Tibial nerve (tissue), 4 donors: ENCODE measurements at regions not wholly inside any gene's neighbourhood (a gene's known extent, or its start where the extent isn't known, plus 50 kb on each side); places are given as distances from the start of the nearest gene placed in this dataset.

Experiments used
- DNase-seq, 2 donors: peaks; one replicate each; pipeline ENCODE4 v3.0.0-alpha.2; 2019; ENCODE audit warnings: low spot score in 2 of 2
- H3K27ac ChIP-seq, 4 donors: fragments of 200-600 bp; sonication (generic) in 3 of 4; one replicate each; pipeline ENCODE4 v1.5.1; 2017 to 2019; ENCODE audit warnings: mild to moderate bottlenecking in 1 of 4
- H3K27me3 ChIP-seq, 2 donors: fragments of 200-600 bp; sonication (generic) in 1 of 2; one replicate each; pipeline versions ENCODE4 v1.5.1 to v1.6.0; 2017 to 2019
- H3K36me3 ChIP-seq, 3 donors: fragments of 200-600 bp; sonication (generic); one replicate each; pipeline ENCODE4 v1.5.1; 2018 to 2019
- H3K4me1 ChIP-seq, 4 donors: fragments of 200-600 bp; sonication (generic) in 3 of 4; one replicate each; pipeline ENCODE4 v1.5.1; 2017 to 2019
- H3K4me3 ChIP-seq, 4 donors: fragments of 200-600 bp; sonication (generic) in 3 of 4; one replicate each; pipeline ENCODE4 v1.5.1; 2017 to 2019; ENCODE audit warnings: mild to moderate bottlenecking in 1 of 4, moderate library complexity in 1 of 4
- H3K9me3 ChIP-seq, 4 donors: fragments of 200-600 bp; sonication (generic) in 3 of 4; one replicate each; pipeline ENCODE4 v1.5.1; 2017 to 2019
- EP300 ChIP-seq, 2 donors: sonication (generic); formaldehyde crosslinking; IDR thresholded peaks; one replicate each; pipeline ENCODE4 v1.6.1; 2017; ENCODE audit warnings: antibody characterized with exemption in 2 of 2, mild to moderate bottlenecking in 1 of 2
- POLR2A ChIP-seq, 2 donors: fragments of 450-650 bp; IDR thresholded peaks; one replicate each; pipeline ENCODE4 v1.6.1; 2017; ENCODE audit warnings: antibody characterized with exemption in 2 of 2, mild to moderate bottlenecking in 2 of 2, moderate library complexity in 2 of 2
- WGBS, 2 donors: methylation state at CpG; one replicate each; pipeline ENCODE4 v1.1.5; 2018; 5-methylcytosine and 5-hydroxymethylcytosine counted together
- TF ChIP-seq, protein P1 (sequence below), 5 experiments: fragments of 200-600 bp in 3 of 5; fragments of 450-650 bp in 2 of 5; sonication (generic) in 3 of 5; IDR thresholded peaks; one replicate each; pipeline ENCODE4 v1.5.1; 2016 to 2019; ENCODE audit warnings: antibody characterized with exemption in 5 of 5, mild to moderate bottlenecking in 3 of 5, moderate library complexity in 2 of 5

DNA sequence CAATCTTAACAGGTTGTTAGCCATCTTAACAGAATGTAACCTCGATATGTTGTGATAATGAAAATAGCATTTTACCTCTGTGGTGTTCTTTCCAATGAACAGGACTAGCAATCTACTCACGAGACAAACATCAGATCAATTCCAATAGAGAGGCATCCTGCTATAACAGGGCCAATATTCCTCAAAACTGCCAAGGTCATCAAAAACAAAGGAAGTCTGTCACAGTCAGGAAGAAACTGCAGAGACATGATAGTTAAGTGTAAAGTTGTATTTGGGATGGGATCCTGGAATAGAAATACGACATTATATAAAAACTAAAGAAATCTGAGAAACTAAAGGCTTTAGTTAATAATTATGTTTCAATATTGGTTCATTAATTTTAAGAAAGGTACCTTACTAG is 588.9 kb upstream of the NETO1 start:
- no peak overlapping the region for H3K4me3 ChIP-seq
- no peaks in the 10 kb centered on the region for H3K36me3 ChIP-seq
- DNase-seq, result no peak
- H3K9me3 ChIP-seq, result no peaks in the 10 kb centered on the region
- no peaks in the 10 kb centered on the region for H3K27me3 ChIP-seq
- no peaks in the 10 kb centered on the region for H3K4me1 ChIP-seq
- 82 to 91% methylated on average over 3 of the region's 3 CpGs for WGBS, 2 donors
- TF ChIP-seq POLR2A (IDR thresholded peaks at IDR 0.05) (no peak), EP300 (IDR thresholded peaks at IDR 0.05) (no peak)
- TF ChIP-seq, protein P1, sequence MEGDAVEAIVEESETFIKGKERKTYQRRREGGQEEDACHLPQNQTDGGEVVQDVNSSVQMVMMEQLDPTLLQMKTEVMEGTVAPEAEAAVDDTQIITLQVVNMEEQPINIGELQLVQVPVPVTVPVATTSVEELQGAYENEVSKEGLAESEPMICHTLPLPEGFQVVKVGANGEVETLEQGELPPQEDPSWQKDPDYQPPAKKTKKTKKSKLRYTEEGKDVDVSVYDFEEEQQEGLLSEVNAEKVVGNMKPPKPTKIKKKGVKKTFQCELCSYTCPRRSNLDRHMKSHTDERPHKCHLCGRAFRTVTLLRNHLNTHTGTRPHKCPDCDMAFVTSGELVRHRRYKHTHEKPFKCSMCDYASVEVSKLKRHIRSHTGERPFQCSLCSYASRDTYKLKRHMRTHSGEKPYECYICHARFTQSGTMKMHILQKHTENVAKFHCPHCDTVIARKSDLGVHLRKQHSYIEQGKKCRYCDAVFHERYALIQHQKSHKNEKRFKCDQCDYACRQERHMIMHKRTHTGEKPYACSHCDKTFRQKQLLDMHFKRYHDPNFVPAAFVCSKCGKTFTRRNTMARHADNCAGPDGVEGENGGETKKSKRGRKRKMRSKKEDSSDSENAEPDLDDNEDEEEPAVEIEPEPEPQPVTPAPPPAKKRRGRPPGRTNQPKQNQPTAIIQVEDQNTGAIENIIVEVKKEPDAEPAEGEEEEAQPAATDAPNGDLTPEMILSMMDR (IDR thresholded peaks at IDR 0.05), result no peak
- H3K27ac ChIP-seq, result no peak overlapping the region

GRCh38 chr18:73452866-73453265 is 585.1 kb upstream of the NETO1 start:
- no peak for DNase-seq
- TF ChIP-seq, protein P1 (IDR thresholded peaks at IDR 0.05), result no peak
- TF ChIP-seq POLR2A (IDR thresholded peaks at IDR 0.05) (no peak), EP300 (IDR thresholded peaks at IDR 0.05) (no peak)
- no peaks in the 10 kb centered on the region for H3K36me3 ChIP-seq
- no peak overlapping the region for H3K4me3 ChIP-seq
- no peaks in the 10 kb centered on the region for H3K9me3 ChIP-seq
- 95 to 96% methylated on average over 1 of the region's 1 CpG for WGBS, 2 donors
- no peaks in the 10 kb centered on the region for H3K27me3 ChIP-seq
- no peaks in the 10 kb centered on the region for H3K4me1 ChIP-seq
- no peak overlapping the region for H3K27ac ChIP-seq

- H3K36me3 ChIP-seq, result no peaks in the 10 kb centered on the region
- WGBS, 2 donors, result 67 to 77% methylated on average over 4 of the region's 4 CpGs
Observed at GRCh38 chr18:73446502-73446901, 578.7 kb upstream of the NETO1 start.

DNA sequence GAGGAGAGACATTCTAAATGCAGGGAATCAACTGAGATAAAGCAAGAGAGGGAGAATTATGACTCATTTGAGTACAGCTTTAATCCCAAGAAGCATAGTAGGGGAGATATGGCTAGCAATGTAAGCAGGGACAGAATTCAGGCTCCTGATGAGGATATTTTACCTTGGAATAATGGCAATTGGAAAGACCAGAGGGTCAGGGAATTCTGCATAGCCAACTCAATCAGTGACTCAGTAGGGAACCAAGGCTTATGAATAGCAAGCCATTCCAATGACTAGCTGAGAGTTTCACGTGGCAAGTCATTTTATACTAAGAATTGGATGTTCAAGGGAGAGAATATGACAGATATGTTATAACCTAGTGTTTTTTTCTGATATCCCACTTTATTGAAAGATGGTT is 563.8 kb upstream of the NETO1 start:
- Histone ChIP-seq H3K36me3 (no peaks in the 10 kb centered on the region), H3K4me3 (no peak overlapping the region), H3K4me1 (no peaks in the 10 kb centered on the region), H3K9me3 (no peaks in the 10 kb centered on the region), H3K27me3 (no peaks in the 10 kb centered on the region), H3K27ac (no peak overlapping the region)
- 41 to 48% methylated on average over 1 of the region's 1 CpG for WGBS, 2 donors
- DNase-seq, result no peak
- TF ChIP-seq POLR2A (IDR thresholded peaks at IDR 0.05), result no peak

More at GRCh38 chr18:73446502-73446901, 578.7 kb upstream of the NETO1 start:
- no peaks in the 10 kb centered on the region for H3K9me3 ChIP-seq
- no peak for TF ChIP-seq EP300 (IDR thresholded peaks at IDR 0.05)
- TF ChIP-seq, protein P1 (IDR thresholded peaks at IDR 0.05), result no peak
- TF ChIP-seq POLR2A (IDR thresholded peaks at IDR 0.05), result no peak
- no peak overlapping the region for H3K4me3 ChIP-seq
- no peaks in the 10 kb centered on the region for H3K4me1 ChIP-seq
- no peaks in the 10 kb centered on the region for H3K27me3 ChIP-seq
- H3K27ac ChIP-seq, result no peak overlapping the region
- DNase-seq, result no peak

DNA sequence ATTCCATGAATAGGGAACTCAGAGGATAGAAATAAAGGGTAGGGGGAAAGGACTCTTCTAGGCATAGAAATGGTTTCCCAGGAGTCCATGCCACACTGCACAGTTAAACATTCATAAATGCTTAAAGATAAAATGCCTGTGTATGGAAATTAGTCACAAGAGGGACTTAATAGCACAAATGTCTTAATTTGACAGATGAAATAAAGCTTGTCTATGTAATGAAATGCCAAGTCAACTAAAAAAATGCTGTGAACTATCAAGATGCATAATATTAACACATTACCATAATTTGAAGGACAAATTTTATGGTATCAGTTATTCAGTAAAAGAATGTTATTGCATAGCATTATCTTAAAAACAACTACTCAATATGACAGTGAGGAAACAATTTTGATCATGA is 553.2 kb upstream of the NETO1 start:
- DNase-seq, result no peak
- H3K36me3 ChIP-seq, result no peaks in the 10 kb centered on the region
- no peak for TF ChIP-seq POLR2A (IDR thresholded peaks at IDR 0.05)
- TF ChIP-seq EP300 (IDR thresholded peaks at IDR 0.05), result no peak
- TF ChIP-seq, protein P1 (IDR thresholded peaks at IDR 0.05), result no peak
- H3K4me1 ChIP-seq, result no peaks in the 10 kb centered on the region
- H3K27ac ChIP-seq, result no peak overlapping the region
- peaks cover 0 to 2% of the 10 kb centered on the region in 2 donors for H3K27me3 ChIP-seq
- H3K9me3 ChIP-seq, result peaks cover 0 to 7% (median 0%) of the 10 kb centered on the region in 4 donors
- H3K4me3 ChIP-seq, result no peak overlapping the region

- H3K4me3 ChIP-seq, result no peak overlapping the region
- H3K27me3 ChIP-seq, result peaks cover 0 to 2% of the 10 kb centered on the region in 2 donors
- H3K36me3 ChIP-seq, result no peaks in the 10 kb centered on the region
- H3K4me1 ChIP-seq, result no peaks in the 10 kb centered on the region
- TF ChIP-seq EP300 (IDR thresholded peaks at IDR 0.05) (no peak), POLR2A (IDR thresholded peaks at IDR 0.05) (no peak)
- TF ChIP-seq, protein P1 (IDR thresholded peaks at IDR 0.05), result no peak
- peaks cover 0 to 7% (median 0%) of the 10 kb centered on the region in 4 donors for H3K9me3 ChIP-seq
- WGBS, 2 donors, result 92 to 94% methylated on average over 4 of the region's 4 CpGs
- H3K27ac ChIP-seq, result no peak overlapping the region
- no peak for DNase-seq
Observed at GRCh38 chr18:73419531-73419930, 551.7 kb upstream of the NETO1 start.
